H9 (cell line): ENCODE measurements at regions not wholly inside any gene's neighbourhood (a gene's known extent, or its start where the extent isn't known, plus 50 kb on each side); places are given as distances from the start of the nearest gene placed in this dataset.
"Not testable (repeated sequence)": the region's sequence is repeated elsewhere in the genome, so short reads cannot be mapped to it uniquely, and the experiment has no call there.

Experiments used
- DNase-seq: peaks from one replicate; pipeline ENCODE4 v3.0.0-alpha.2; 2017
- H2AFZ ChIP-seq: one replicate; pipeline ENCODE4 v1.6.1; 2013; ENCODE audit warnings: mild to moderate bottlenecking, low read length, control low read depth, moderate library complexity
- H2AK5ac ChIP-seq: 2 replicates; pipeline ENCODE4 v1.6.1; 2013; ENCODE audit warnings: low read length, control low read depth, mixed read lengths; ENCODE audit not compliant: insufficient read length
- H2BK120ac ChIP-seq: one replicate; pipeline ENCODE4 v1.6.1; 2013; ENCODE audit warnings: low read depth, mild to moderate bottlenecking, low read length, control low read depth, inconsistent platforms; ENCODE audit not compliant: poor library complexity, severe bottlenecking
- H2BK12ac ChIP-seq: 2 replicates; pipeline ENCODE4 v1.6.1; 2013; ENCODE audit warnings: low read length, control low read depth, mixed read lengths, low read depth; ENCODE audit not compliant: insufficient read length
- H2BK15ac ChIP-seq: 2 replicates; pipeline ENCODE4 v1.6.1; 2013; ENCODE audit warnings: low read depth, low read length, control low read depth
- H2BK20ac ChIP-seq: one replicate; pipeline ENCODE4 v1.6.1; 2013; ENCODE audit warnings: low read depth, mild to moderate bottlenecking, low read length, control low read depth, inconsistent platforms; ENCODE audit not compliant: poor library complexity, severe bottlenecking
- H2BK5ac ChIP-seq: 2 replicates; pipeline ENCODE4 v1.6.1; 2013; ENCODE audit warnings: low read length, control low read depth, mixed read lengths; ENCODE audit not compliant: insufficient read length
- H3K14ac ChIP-seq: 2 replicates; pipeline ENCODE4 v1.6.1; 2013; ENCODE audit warnings: low read length, control low read depth; ENCODE audit not compliant: insufficient read depth
- H3K18ac ChIP-seq: 2 replicates; pipeline ENCODE4 v1.6.1; 2013; ENCODE audit warnings: low read depth, mild to moderate bottlenecking, mixed read lengths, low read length, control low read depth; ENCODE audit not compliant: insufficient read length
- H3K23ac ChIP-seq: 2 replicates; pipeline ENCODE4 v1.6.1; 2013; ENCODE audit warnings: low read length, control low read depth, mixed read lengths, low read depth; ENCODE audit not compliant: insufficient read length
- H3K23me2 ChIP-seq: 2 replicates; pipeline ENCODE4 v1.6.1; 2013; ENCODE audit warnings: low read depth, mild to moderate bottlenecking, mixed read lengths, low read length, control low read depth; ENCODE audit not compliant: insufficient read length, poor library complexity, severe bottlenecking
- H3K27ac ChIP-seq: 2 replicates; pipeline ENCODE4 v1.5.1; 2013; ENCODE audit warnings: low read length, control low read depth, mixed read lengths, low read depth; ENCODE audit not compliant: insufficient read length
- H3K27me3 ChIP-seq: 2 replicates; pipeline ENCODE4 v1.6.1; 2013; ENCODE audit warnings: low read length, control low read depth, inconsistent platforms; ENCODE audit not compliant: insufficient read depth
- H3K4ac ChIP-seq: 2 replicates; pipeline ENCODE4 v1.6.1; 2013; ENCODE audit warnings: low read depth, mild to moderate bottlenecking, control low read depth, inconsistent platforms, low read length, moderate library complexity
- H3K4me1 ChIP-seq: 2 replicates; pipeline ENCODE4 v1.6.1; 2013; ENCODE audit warnings: low read length, control low read depth, inconsistent platforms; ENCODE audit not compliant: insufficient read depth
- H3K4me2 ChIP-seq: 2 replicates; pipeline ENCODE4 v1.6.1; 2013; ENCODE audit warnings: low read length, control low read depth, mixed read lengths; ENCODE audit not compliant: insufficient read length, insufficient read depth
- H3K56ac ChIP-seq: 2 replicates; pipeline ENCODE4 v1.6.1; 2013; ENCODE audit warnings: low read depth, mild to moderate bottlenecking, mixed read lengths, low read length, control low read depth; ENCODE audit not compliant: insufficient read length
- H3K79me1 ChIP-seq: 2 replicates; pipeline ENCODE4 v1.6.1; 2013; ENCODE audit warnings: low read depth, mild to moderate bottlenecking, moderate library complexity, low read length, control low read depth, inconsistent platforms; ENCODE audit not compliant: insufficient read depth, poor library complexity, severe bottlenecking
- H3K79me2 ChIP-seq: 2 replicates; pipeline ENCODE4 v1.6.1; 2013; ENCODE audit warnings: low read length, control low read depth, inconsistent platforms; ENCODE audit not compliant: insufficient read depth
- H3K9ac ChIP-seq: 2 replicates; pipeline ENCODE4 v1.6.1; 2013; ENCODE audit warnings: low read length, control low read depth, mixed read lengths; ENCODE audit not compliant: insufficient read length; ENCODE audit errors: extremely low read depth
- H3K9me3 ChIP-seq: one replicate; pipeline ENCODE4 v1.6.1; 2013; ENCODE audit warnings: low read depth, low read length, inconsistent platforms; ENCODE audit not compliant: control insufficient read depth
- H3T11ph ChIP-seq: one replicate; pipeline ENCODE4 v1.6.1; 2013; ENCODE audit warnings: mild to moderate bottlenecking, low read length, control low read depth, inconsistent platforms
- H4K20me1 ChIP-seq: one replicate; pipeline ENCODE4 v1.6.1; 2013; ENCODE audit not compliant: control insufficient read depth, insufficient read length, insufficient read depth
- H4K5ac ChIP-seq: 2 replicates; pipeline ENCODE4 v1.6.1; 2013; ENCODE audit warnings: low read depth, mild to moderate bottlenecking, mixed read lengths, low read length, control low read depth; ENCODE audit not compliant: insufficient read length
- H4K8ac ChIP-seq: replicated peaks from 2 replicates; pipeline ENCODE4 v1.6.1; 2013; ENCODE audit warnings: low read length, control low read depth, mixed read lengths, low read depth; ENCODE audit not compliant: insufficient read length
- H4K91ac ChIP-seq: 2 replicates; pipeline ENCODE4 v1.6.1; 2013; ENCODE audit warnings: low read depth, mild to moderate bottlenecking, moderate library complexity, mixed read lengths, low read length, control low read depth; ENCODE audit not compliant: insufficient read length
- H3K27ac Mint-ChIP-seq, 3 experiments: 2 replicates in 2 of 3; 3 replicates in 1 of 3; pipeline ENCODE4 v1.8.0; 2020 to 2021; ENCODE audit warnings: mixed read lengths in 3 of 3, mild to moderate bottlenecking in 1 of 3, moderate library complexity in 1 of 3
- H3K27me3 Mint-ChIP-seq: 2 replicates; pipeline ENCODE4 v1.8.0; 2021; ENCODE audit warnings: low read depth, mild to moderate bottlenecking, moderate library complexity, mixed read lengths
- H3K36me3 Mint-ChIP-seq, 3 experiments: 2 replicates in 2 of 3; 3 replicates in 1 of 3; pipeline ENCODE4 v1.8.0; 2020 to 2021; ENCODE audit warnings: low read depth in 3 of 3, mixed read lengths in 3 of 3; ENCODE audit not compliant: insufficient read depth in 1 of 3
- H3K4me1 Mint-ChIP-seq, 2 experiments: 2 replicates each; pipeline ENCODE4 v1.8.0; 2020; ENCODE audit warnings: mixed read lengths in 2 of 2
- H3K4me3 Mint-ChIP-seq, 2 experiments: 2 replicates in 1 of 2; 3 replicates in 1 of 2; pipeline ENCODE4 v1.8.0; 2020 to 2021; ENCODE audit warnings: mild to moderate bottlenecking in 2 of 2, mixed read lengths in 2 of 2, moderate library complexity in 1 of 2
- H3K9me3 Mint-ChIP-seq, 2 experiments: 2 replicates in 1 of 2; 3 replicates in 1 of 2; pipeline ENCODE4 v1.8.0; 2020; ENCODE audit warnings: mild to moderate bottlenecking in 2 of 2, mixed read lengths in 2 of 2, moderate library complexity in 1 of 2
- CTCF ChIP-seq: fragments of 200-600 bp; sonication (generic); conservative IDR thresholded peaks from 3 replicates; pipeline ENCODE4 v1.8.0; 2021; ENCODE audit warnings: antibody characterized with exemption, mild to moderate bottlenecking
- WGBS: extraction: QIAGEN DNeasy Blood & Tissue Kit; methylation state at CpG from one replicate; pipeline ENCODE4 v1.1.7; 2013; ENCODE audit warnings: missing lambda C conversion rate, low lambda C conversion rate, mixed read lengths; ENCODE audit not compliant: insufficient read length; ENCODE audit errors: extremely low coverage; 5-methylcytosine and 5-hydroxymethylcytosine counted together

GRCh38 chr2:182608181-182608845, 107.7 kb upstream of the DNAJC10 start:
- Histone ChIP-seq H2BK15ac (no peak overlapping the region), H3K9me3 (no peaks in the 10 kb centered on the region), H2BK120ac (no peak overlapping the region), H4K5ac (no peak overlapping the region), H3K27me3 (no peaks in the 10 kb centered on the region), H2AK5ac (no peak overlapping the region), H3K4me2 (no peak overlapping the region), H3K9ac (no peak overlapping the region), H4K8ac (no peak overlapping the region), H3K56ac (no peak overlapping the region), H3K4me1 (no peaks in the 10 kb centered on the region), H3T11ph (no peak overlapping the region), H2BK12ac (no peak overlapping the region), H3K79me2 (no peaks in the 10 kb centered on the region), H3K4ac (no peak overlapping the region), H3K18ac (no peak overlapping the region), H4K20me1 (no peaks in the 10 kb centered on the region), H4K91ac (no peak overlapping the region), H3K23ac (no peak overlapping the region), H2BK5ac (no peak overlapping the region), H3K14ac (no peak overlapping the region), H3K79me1 (no peaks in the 10 kb centered on the region), H2AFZ (no peak overlapping the region), H3K27ac (no peak overlapping the region), H3K23me2 (no peaks in the 10 kb centered on the region), H2BK20ac (no peak overlapping the region)
- peaks cover 0 to 3% of the 10 kb centered on the region in 2 experiments; a peak in 1 of 4 replicates for H3K4me1 Mint-ChIP-seq
- no peak for DNase-seq
- no peak overlapping the region for H3K27ac Mint-ChIP-seq
- H3K36me3 Mint-ChIP-seq, result peaks cover 0 to 2% (median 0%) of the 10 kb centered on the region in 3 experiments; a peak in 1 of 7 replicates
- no peaks in the 10 kb centered on the region; a peak in 2 of 5 replicates for H3K9me3 Mint-ChIP-seq
- H3K4me3 Mint-ChIP-seq, result no peak overlapping the region
- H3K27me3 Mint-ChIP-seq, result no peaks in the 10 kb centered on the region
- WGBS, result no CpG with 5 or more reads among the region's 48 CpGs
- no peak for TF ChIP-seq CTCF

GRCh38 chr2:182609005-182609404, 107.1 kb upstream of the DNAJC10 start:
- not testable (repeated sequence) for H3K9ac ChIP-seq, H3K79me1 ChIP-seq, H3K4me2 ChIP-seq, H3K27me3 Mint-ChIP-seq, H3K18ac ChIP-seq, H3T11ph ChIP-seq, H3K23ac ChIP-seq, H2BK120ac ChIP-seq, H3K9me3 ChIP-seq, H4K8ac ChIP-seq, H4K5ac ChIP-seq, DNase-seq, H3K27me3 ChIP-seq, H4K20me1 ChIP-seq, H3K79me2 ChIP-seq, H2BK15ac ChIP-seq, H3K4me1 ChIP-seq, H3K4ac ChIP-seq, H3K36me3 Mint-ChIP-seq, H3K14ac ChIP-seq, H3K4me1 Mint-ChIP-seq, H3K27ac Mint-ChIP-seq, H3K56ac ChIP-seq, H3K4me3 Mint-ChIP-seq, H2AK5ac ChIP-seq, H3K27ac ChIP-seq, H2AFZ ChIP-seq, H3K9me3 Mint-ChIP-seq, H2BK20ac ChIP-seq, H3K23me2 ChIP-seq, H2BK12ac ChIP-seq, H2BK5ac ChIP-seq, H4K91ac ChIP-seq
- no CpG with 5 or more reads among the region's 4 CpGs for WGBS
